ENCODE measurements at regions not wholly inside any gene's neighbourhood (a gene's known extent, or its start where the extent isn't known, plus 50 kb on each side); places are given as distances from the start of the nearest gene placed in this dataset.

DNA sequence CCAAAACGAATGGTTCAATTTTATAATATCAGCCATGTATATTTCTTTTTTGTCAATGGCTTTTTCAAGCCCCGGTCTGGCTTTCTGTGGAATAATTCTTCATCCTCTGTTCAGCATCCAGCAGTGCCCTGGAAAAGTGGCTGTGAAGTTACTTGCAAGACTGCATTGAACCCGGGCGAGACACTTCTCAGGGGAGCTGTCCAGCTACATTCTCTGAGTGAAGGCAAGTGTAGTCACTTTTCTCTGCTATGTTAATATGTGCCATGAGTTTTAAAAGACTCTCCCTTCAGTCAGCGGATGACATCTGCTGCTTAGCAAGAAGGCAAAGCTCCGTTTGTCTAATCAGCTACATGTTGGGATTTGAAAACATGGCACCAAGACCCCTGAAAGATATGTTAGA lies 81.3 kb upstream of the RGMA start:
- peaks cover 3% of the 10 kb centered on the region for H3K36me3 Mint-ChIP-seq
- H3K27me3 Mint-ChIP-seq = peaks cover 16% of the 10 kb centered on the region
- no peaks in the 10 kb centered on the region for H3K9me3 Mint-ChIP-seq
- H3K4me1 Mint-ChIP-seq (ENCODE audit: unreplicated experiment) = peaks cover 10% of the 10 kb centered on the region
- DNase-seq (ENCODE audit: extremely low spot score, unreplicated experiment) = no peak
- TF ChIP-seq, protein P1, sequence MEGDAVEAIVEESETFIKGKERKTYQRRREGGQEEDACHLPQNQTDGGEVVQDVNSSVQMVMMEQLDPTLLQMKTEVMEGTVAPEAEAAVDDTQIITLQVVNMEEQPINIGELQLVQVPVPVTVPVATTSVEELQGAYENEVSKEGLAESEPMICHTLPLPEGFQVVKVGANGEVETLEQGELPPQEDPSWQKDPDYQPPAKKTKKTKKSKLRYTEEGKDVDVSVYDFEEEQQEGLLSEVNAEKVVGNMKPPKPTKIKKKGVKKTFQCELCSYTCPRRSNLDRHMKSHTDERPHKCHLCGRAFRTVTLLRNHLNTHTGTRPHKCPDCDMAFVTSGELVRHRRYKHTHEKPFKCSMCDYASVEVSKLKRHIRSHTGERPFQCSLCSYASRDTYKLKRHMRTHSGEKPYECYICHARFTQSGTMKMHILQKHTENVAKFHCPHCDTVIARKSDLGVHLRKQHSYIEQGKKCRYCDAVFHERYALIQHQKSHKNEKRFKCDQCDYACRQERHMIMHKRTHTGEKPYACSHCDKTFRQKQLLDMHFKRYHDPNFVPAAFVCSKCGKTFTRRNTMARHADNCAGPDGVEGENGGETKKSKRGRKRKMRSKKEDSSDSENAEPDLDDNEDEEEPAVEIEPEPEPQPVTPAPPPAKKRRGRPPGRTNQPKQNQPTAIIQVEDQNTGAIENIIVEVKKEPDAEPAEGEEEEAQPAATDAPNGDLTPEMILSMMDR (conservative IDR thresholded peaks at IDR 0.05) = no peak
- no peak overlapping the region for H3K4me3 Mint-ChIP-seq
- no peak overlapping the region for H3K27ac Mint-ChIP-seq

- Mint-ChIP-seq H3K4me1 (ENCODE audit: unreplicated experiment) (peaks cover 10% of the 10 kb centered on the region), H3K9me3 (no peaks in the 10 kb centered on the region), H3K4me3 (no peak overlapping the region), H3K36me3 (no peaks in the 10 kb centered on the region), H3K27me3 (peaks cover 19% of the 10 kb centered on the region), H3K27ac (no peak overlapping the region)
- no peak for DNase-seq (ENCODE audit: extremely low spot score, unreplicated experiment)
- TF ChIP-seq, protein P1 (conservative IDR thresholded peaks at IDR 0.05) = no peak
Measured at GRCh38 chr15:93168910-93169309, 79.9 kb upstream of the RGMA start.

DNA sequence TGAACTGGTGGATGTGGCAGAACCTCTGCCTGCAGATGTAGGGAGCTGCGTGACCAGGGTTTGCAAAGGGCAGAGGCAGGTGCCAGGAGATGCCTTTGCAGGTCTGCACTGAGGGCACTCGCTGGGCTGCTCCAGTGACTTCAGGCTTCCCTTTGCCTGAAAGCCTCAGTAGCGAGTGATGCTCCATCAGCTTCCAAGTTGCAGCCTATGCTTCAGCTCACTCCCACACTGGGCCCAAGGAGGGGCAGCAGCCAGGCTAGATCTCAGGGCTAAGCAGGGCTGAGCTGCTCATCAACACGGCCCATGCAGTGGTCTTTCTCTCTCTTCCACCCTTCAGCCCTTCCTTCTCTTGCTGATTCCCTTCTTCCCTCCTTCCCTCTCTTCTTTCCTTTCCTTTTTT lies 78.3 kb upstream of the RGMA start:
- no peak overlapping the region for H3K27ac Mint-ChIP-seq
- no peaks in the 10 kb centered on the region for H3K9me3 Mint-ChIP-seq
- no peak overlapping the region for H3K4me3 Mint-ChIP-seq
- H3K4me1 Mint-ChIP-seq (ENCODE audit: unreplicated experiment) = peaks cover 10% of the 10 kb centered on the region
- TF ChIP-seq, protein P1 (conservative IDR thresholded peaks at IDR 0.05) = no peak
- H3K36me3 Mint-ChIP-seq = peaks cover 3% of the 10 kb centered on the region
- peaks cover 22% of the 10 kb centered on the region for H3K27me3 Mint-ChIP-seq
- no peak for DNase-seq (ENCODE audit: extremely low spot score, unreplicated experiment)

DNA sequence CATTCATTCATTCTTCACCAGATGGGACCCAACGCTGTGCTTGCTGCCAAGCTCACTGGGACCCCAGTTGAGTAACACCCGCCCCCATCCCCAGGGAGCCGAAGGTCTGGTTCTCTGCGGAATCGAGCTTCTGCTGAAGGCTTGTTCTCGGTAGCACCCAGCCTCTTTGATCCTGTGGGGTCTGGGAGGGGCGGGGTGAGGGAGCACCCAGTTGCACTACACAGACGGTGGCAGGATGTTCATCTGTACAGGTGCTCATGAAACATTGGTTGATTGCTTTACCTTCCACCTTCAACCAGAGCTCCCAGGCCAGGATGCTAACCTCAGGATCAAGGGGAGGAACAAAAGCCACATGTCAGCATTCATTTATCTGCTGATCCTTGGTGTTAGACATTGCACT lies 77.7 kb upstream of the RGMA start:
- peaks cover 10% of the 10 kb centered on the region for H3K4me1 Mint-ChIP-seq (ENCODE audit: unreplicated experiment)
- no peaks in the 10 kb centered on the region for H3K9me3 Mint-ChIP-seq
- H3K4me3 Mint-ChIP-seq = no peak overlapping the region
- H3K27me3 Mint-ChIP-seq = peaks cover 27% of the 10 kb centered on the region
- TF ChIP-seq, protein P1 (conservative IDR thresholded peaks at IDR 0.05) = no peak
- no peak overlapping the region for H3K27ac Mint-ChIP-seq
- no peak for DNase-seq (ENCODE audit: extremely low spot score, unreplicated experiment)
- peaks cover 3% of the 10 kb centered on the region for H3K36me3 Mint-ChIP-seq

GRCh38 chr15:93165734-93166470 lies 76.9 kb upstream of the RGMA start:
- DNase-seq (ENCODE audit: extremely low spot score, unreplicated experiment) = no peak
- H3K27ac Mint-ChIP-seq = no peak overlapping the region
- H3K4me3 Mint-ChIP-seq = no peak overlapping the region
- no peaks in the 10 kb centered on the region for H3K9me3 Mint-ChIP-seq
- TF ChIP-seq, protein P1 (conservative IDR thresholded peaks at IDR 0.05) = no peak
- H3K27me3 Mint-ChIP-seq = peaks cover 24% of the 10 kb centered on the region
- H3K4me1 Mint-ChIP-seq (ENCODE audit: unreplicated experiment) = peaks cover 10% of the 10 kb centered on the region
- H3K36me3 Mint-ChIP-seq = peaks cover 3% of the 10 kb centered on the region
